GM12892 (cell line): ENCODE measurements at regions not wholly inside any gene's neighbourhood (a gene's known extent, or its start where the extent isn't known, plus 50 kb on each side); places are given as distances from the start of the nearest gene placed in this dataset.

ENCODE experiments used
- POLR2A ChIP-seq: IDR thresholded peaks from 2 replicates; pipeline ENCODE4 v1.6.1; 2011; ENCODE audit warnings: low read depth, low read length, control low read depth
- TAF1 ChIP-seq: IDR thresholded peaks from 2 replicates; pipeline ENCODE4 v1.6.1; 2011; ENCODE audit warnings: low read depth, mild to moderate bottlenecking, control low read depth, low read length, borderline replicate concordance

GRCh38 chr20:11205769-11206362, 532.1 kb upstream of the JAG1 start:
- TF ChIP-seq POLR2A (no peak), TAF1 (no peak)
